ENCODE measurements at regions not wholly inside any gene's neighbourhood (a gene's known extent, or its start where the extent isn't known, plus 50 kb on each side); places are given as distances from the start of the nearest gene placed in this dataset.
"Not testable (repeated sequence)": the region's sequence is repeated elsewhere in the genome, so short reads cannot be mapped to it uniquely, and the experiment has no call there.

GRCh38 chrX:7515681-7516413 lies 327.1 kb upstream of the VCX start:
- no peak for DNase-seq (ENCODE audit: low read depth, low spot score)

GRCh38 chrX:7514871-7515599 lies 327.9 kb upstream of the VCX start:
- no peak for DNase-seq (ENCODE audit: low read depth, low spot score)

GRCh38 chrX:7512845-7513244 lies 330.1 kb upstream of the VCX start:
- no peak for DNase-seq (ENCODE audit: low read depth, low spot score)

- no peak for DNase-seq (ENCODE audit: low read depth, low spot score)
These were observed 339.7 kb upstream of the VCX start for GRCh38 chrX:7503251-7503650.

- no peak for DNase-seq (ENCODE audit: low read depth, low spot score)
These were observed 342.6 kb upstream of the VCX start for GRCh38 chrX:7500386-7500785.

GRCh38 chrX:7486505-7486904 lies 338.6 kb upstream of the PUDP start:
- no peak for DNase-seq (ENCODE audit: low read depth, low spot score)

- DNase-seq (ENCODE audit: low read depth, low spot score) = no peak
These were observed 337.1 kb upstream of the PUDP start for GRCh38 chrX:7485061-7485460.

GRCh38 chrX:7480721-7481120 lies 332.8 kb upstream of the PUDP start:
- DNase-seq (ENCODE audit: low read depth, low spot score) = no peak

- DNase-seq (ENCODE audit: low read depth, low spot score) = no peak
These were observed 314.2 kb upstream of the PUDP start for GRCh38 chrX:7462110-7462509.

GRCh38 chrX:7461051-7461450 lies 313.1 kb upstream of the PUDP start:
- DNase-seq (ENCODE audit: low read depth, low spot score) = not testable (repeated sequence)

- DNase-seq (ENCODE audit: low read depth, low spot score) = no peak
These were observed 300.0 kb upstream of the PUDP start for GRCh38 chrX:7447801-7448499.

- DNase-seq (ENCODE audit: low read depth, low spot score) = no peak
These were observed 298.9 kb upstream of the PUDP start for GRCh38 chrX:7446815-7447214.

- no peak for DNase-seq (ENCODE audit: low read depth, low spot score)
These were observed 297.0 kb upstream of the PUDP start for GRCh38 chrX:7444967-7445366.

- no peak for DNase-seq (ENCODE audit: low read depth, low spot score)
These were observed 293.6 kb upstream of the PUDP start for GRCh38 chrX:7441586-7441985.

- no peak for DNase-seq (ENCODE audit: low read depth, low spot score)
These were observed 287.9 kb upstream of the PUDP start for GRCh38 chrX:7435822-7436221.

GRCh38 chrX:7432901-7433300 lies 284.9 kb upstream of the PUDP start:
- no peak for DNase-seq (ENCODE audit: low read depth, low spot score)

GRCh38 chrX:7420717-7421116 lies 272.8 kb upstream of the PUDP start:
- no peak for DNase-seq (ENCODE audit: low read depth, low spot score)

- no peak for DNase-seq (ENCODE audit: low read depth, low spot score)
These were observed 266.8 kb upstream of the PUDP start for GRCh38 chrX:7414753-7415152.

- DNase-seq (ENCODE audit: low read depth, low spot score) = no peak
These were observed 264.9 kb upstream of the PUDP start for GRCh38 chrX:7412840-7413239.

GRCh38 chrX:7409866-7410265 lies 261.9 kb upstream of the PUDP start:
- DNase-seq (ENCODE audit: low read depth, low spot score) = no peak

GRCh38 chrX:7399373-7399772 lies 251.4 kb upstream of the PUDP start:
- DNase-seq (ENCODE audit: low read depth, low spot score) = no peak

GRCh38 chrX:7390441-7390840 lies 242.5 kb upstream of the PUDP start:
- DNase-seq (ENCODE audit: low read depth, low spot score) = no peak

- DNase-seq (ENCODE audit: low read depth, low spot score) = no peak
These were observed 241.6 kb upstream of the PUDP start for GRCh38 chrX:7389576-7389975.
